Thyroid gland (tissue), 4 donors: ENCODE measurements at regions not wholly inside any gene's neighbourhood (a gene's known extent, or its start where the extent isn't known, plus 50 kb on each side); places are given as distances from the start of the nearest gene placed in this dataset.

ENCODE experiments used
- DNase-seq, 2 donors: peaks; one replicate each; pipeline ENCODE4 v3.0.0-alpha.2; 2019
- H3K27ac ChIP-seq, 3 donors: fragments of 200-600 bp; sonication (generic); 1 replicate in 2 of 3; 2 replicates in 1 of 3; pipeline ENCODE4 v1.5.1; 2016 to 2019; ENCODE audit warnings: mild to moderate bottlenecking in 1 of 3, moderate library complexity in 1 of 3
- H3K27me3 ChIP-seq: fragments of 200-600 bp; sonication (generic); one replicate; pipeline ENCODE4 v1.5.1; 2019
- H3K36me3 ChIP-seq, 2 donors: fragments of 200-600 bp; sonication (generic); one replicate each; pipeline ENCODE4 v1.5.1; 2016 to 2019
- H3K4me1 ChIP-seq, 2 donors: fragments of 200-600 bp; sonication (generic); one replicate each; pipeline ENCODE4 v1.5.1; 2017 to 2019
- H3K4me3 ChIP-seq, 3 donors: fragments of 200-600 bp; sonication (generic); replicated peaks in 1 of 3; 1 replicate in 2 of 3; 2 replicates in 1 of 3; pipeline ENCODE4 v1.5.1; 2016; ENCODE audit warnings: mild to moderate bottlenecking in 1 of 3
- H3K9me3 ChIP-seq: fragments of 200-600 bp; sonication (generic); one replicate; pipeline ENCODE4 v1.5.1; 2017
- CTCF ChIP-seq, 6 experiments: fragments of 200-600 bp in 3 of 6; fragments of 450-650 bp in 3 of 6; sonication (generic) in 3 of 6; IDR thresholded peaks; one replicate each; pipeline ENCODE4 v1.5.1; 2016 to 2019; ENCODE audit warnings: antibody characterized with exemption in 6 of 6, mild to moderate bottlenecking in 2 of 6, inconsistent platforms in 1 of 6, moderate library complexity in 1 of 6
- POLR2A ChIP-seq, 2 donors: fragments of 450-650 bp; IDR thresholded peaks; one replicate each; pipeline ENCODE4 v1.6.1; 2017; ENCODE audit warnings: antibody characterized with exemption in 2 of 2, mild to moderate bottlenecking in 2 of 2, moderate library complexity in 1 of 2
- WGBS, 2 donors: methylation state at CpG; one replicate each; pipeline ENCODE4 v1.1.5; 2017; 5-methylcytosine and 5-hydroxymethylcytosine counted together
- intact Hi-C: fragments of 100-400 bp; cut with DNase I; formaldehyde crosslinking; loops from one replicate; pipeline ENCODE4 v1.15.1; 2023

GRCh38 chr5:112112346-112112745, 306.7 kb downstream of the EPB41L4A start:
- Histone ChIP-seq H3K4me1 (no peaks in the 10 kb centered on the region), H3K9me3 (no peaks in the 10 kb centered on the region), H3K27me3 (no peaks in the 10 kb centered on the region), H3K36me3 (no peaks in the 10 kb centered on the region), H3K4me3 (no peak overlapping the region), H3K27ac (no peak overlapping the region)
- no peak for DNase-seq
- intact Hi-C loops: no loop called here
- TF ChIP-seq POLR2A (IDR thresholded peaks at IDR 0.05) (no peak), CTCF (IDR thresholded peaks at IDR 0.05) (no peak)
- WGBS, 2 donors: 21 to 91% methylated on average over 2 of the region's 2 CpGs

- Histone ChIP-seq H3K36me3 (no peaks in the 10 kb centered on the region), H3K4me3 (no peak overlapping the region), H3K9me3 (no peaks in the 10 kb centered on the region), H3K27me3 (no peaks in the 10 kb centered on the region), H3K27ac (no peak overlapping the region), H3K4me1 (no peaks in the 10 kb centered on the region)
- DNase-seq: peak; percentile 61 to 69
- no peak for TF ChIP-seq POLR2A (IDR thresholded peaks at IDR 0.05)
- TF ChIP-seq CTCF (IDR thresholded peaks at IDR 0.05): no peak
- intact Hi-C loops: no loop called here
- WGBS, 2 donors: 69 to 72% methylated on average over 3 to 4 of the region's 4 CpGs
Measured at GRCh38 chr5:112109331-112110007, 309.6 kb downstream of the EPB41L4A start.

- DNase-seq: no peak
- H3K36me3 ChIP-seq: no peaks in the 10 kb centered on the region
- H3K4me1 ChIP-seq: no peaks in the 10 kb centered on the region
- no peak overlapping the region for H3K27ac ChIP-seq
- intact Hi-C loops: no loop called here
- WGBS, 2 donors: 63 to 67% methylated on average over 2 of the region's 2 CpGs
- no peak overlapping the region for H3K4me3 ChIP-seq
- H3K27me3 ChIP-seq: no peaks in the 10 kb centered on the region
- TF ChIP-seq CTCF (IDR thresholded peaks at IDR 0.05) (no peak), POLR2A (IDR thresholded peaks at IDR 0.05) (no peak)
- H3K9me3 ChIP-seq: no peaks in the 10 kb centered on the region
Measured at GRCh38 chr5:112106878-112107277, 312.2 kb downstream of the EPB41L4A start.

GRCh38 chr5:112097768-112098167, 321.3 kb downstream of the EPB41L4A start:
- 60 to 62% methylated on average over 6 of the region's 6 CpGs for WGBS, 2 donors

More at GRCh38 chr5:112097768-112098167, 321.3 kb downstream of the EPB41L4A start:
- Histone ChIP-seq H3K9me3 (no peaks in the 10 kb centered on the region), H3K36me3 (no peaks in the 10 kb centered on the region), H3K27me3 (no peaks in the 10 kb centered on the region), H3K4me1 (no peaks in the 10 kb centered on the region), H3K27ac (no peak overlapping the region), H3K4me3 (no peak overlapping the region)
- TF ChIP-seq CTCF (IDR thresholded peaks at IDR 0.05) (no peak), POLR2A (IDR thresholded peaks at IDR 0.05) (no peak)
- DNase-seq: no peak
- intact Hi-C loops: no loop called here
